ENCODE measurements at regions not wholly inside any gene's neighbourhood (a gene's known extent, or its start where the extent isn't known, plus 50 kb on each side); places are given as distances from the start of the nearest gene placed in this dataset.

DNA sequence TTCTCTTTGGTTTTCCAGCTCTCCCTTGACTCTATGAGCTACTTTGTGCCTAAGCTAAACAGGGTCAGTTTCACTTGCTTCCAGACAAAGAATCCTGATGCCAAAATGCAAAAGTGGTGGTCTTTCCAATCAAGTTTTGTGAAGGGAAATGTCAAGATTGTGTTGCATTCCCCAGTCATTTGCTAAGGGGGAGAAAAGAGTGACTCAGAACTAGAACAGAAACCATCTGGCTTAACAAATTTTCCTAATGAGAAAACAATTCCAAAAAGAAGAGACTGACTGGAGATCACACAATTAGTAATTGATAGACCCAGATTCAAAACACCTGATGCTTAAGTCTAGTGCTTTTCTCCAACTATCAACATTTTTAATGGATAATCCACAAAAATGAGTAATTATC lies 235.1 kb upstream of the DIO2 start:
- peak; percentile 26 for DNase-seq

DNA sequence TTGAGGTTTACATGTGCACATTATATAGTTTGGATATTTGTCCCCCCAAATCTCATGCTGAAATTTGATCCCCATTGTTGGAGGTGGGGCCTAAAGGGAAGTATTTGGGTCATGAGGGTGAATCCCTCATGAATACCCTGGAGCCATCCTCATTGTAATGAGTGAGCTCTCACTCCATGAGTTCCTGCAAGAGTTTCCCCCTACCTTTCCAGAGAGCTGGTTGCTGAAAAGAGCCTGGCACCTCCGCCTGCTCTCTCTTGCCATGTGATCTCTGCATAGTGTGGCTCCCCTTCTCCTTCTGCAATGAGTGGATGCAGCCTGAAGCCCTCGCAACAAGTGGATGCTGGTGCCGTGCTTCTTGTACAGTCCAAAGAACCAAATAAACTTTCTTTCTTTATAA lies 234.3 kb upstream of the DIO2 start:
- DNase-seq, result no peak

DNA sequence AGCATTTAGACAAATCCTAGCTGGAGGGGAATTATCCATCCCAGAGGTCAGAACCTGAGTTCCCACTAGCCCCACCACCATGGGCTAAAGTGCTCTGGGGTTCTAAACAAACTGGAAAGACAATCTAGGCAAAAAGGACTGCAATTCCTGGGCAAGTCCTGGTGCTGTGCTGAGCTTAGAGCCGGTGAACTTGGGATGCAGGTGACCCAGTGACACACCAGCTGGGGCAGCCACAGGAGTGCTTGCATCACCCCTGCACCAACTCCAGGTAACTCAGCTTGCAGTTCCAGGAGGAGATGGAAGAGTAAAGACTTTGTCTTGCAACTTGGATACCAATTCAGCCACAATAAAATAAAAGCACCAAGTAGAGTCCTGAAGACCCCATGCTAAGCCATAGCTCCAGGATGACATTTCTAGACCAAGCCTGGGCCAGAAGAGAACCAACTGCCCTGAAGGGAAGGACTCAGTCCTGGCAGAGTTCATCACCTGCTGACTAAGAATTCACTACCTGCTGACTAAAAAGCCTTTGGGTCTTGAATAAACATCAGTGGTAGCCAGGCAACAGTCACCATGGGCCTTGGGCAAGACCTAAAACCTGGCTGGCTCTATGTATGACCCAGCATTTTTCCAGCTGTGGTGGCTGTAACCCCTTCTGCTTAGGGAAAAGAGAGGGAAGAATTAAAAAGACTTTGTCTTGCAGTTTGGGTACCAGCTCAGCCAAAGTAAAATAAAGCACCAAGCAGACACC lies 223.4 kb upstream of the DIO2 start:
- no peak for DNase-seq

DNA sequence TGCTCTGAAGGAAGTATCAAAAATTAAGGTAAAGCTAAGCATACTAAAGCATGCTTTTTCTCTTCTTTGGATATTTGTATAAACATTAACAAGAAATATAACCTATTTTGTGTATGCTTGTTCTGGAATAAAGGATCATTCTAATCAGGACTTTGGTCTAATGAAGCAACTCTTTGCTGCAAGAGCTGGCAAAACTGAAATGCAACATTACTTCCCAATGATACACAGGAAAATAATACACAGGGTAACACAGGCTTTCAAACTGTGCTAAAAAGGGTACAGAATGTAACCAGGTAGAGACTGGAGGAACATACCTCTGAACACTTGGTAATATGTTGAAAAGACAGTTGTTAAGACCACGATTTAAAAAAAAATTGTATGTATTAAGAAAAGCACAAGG lies 222.5 kb upstream of the DIO2 start:
- DNase-seq, result no peak

DNA sequence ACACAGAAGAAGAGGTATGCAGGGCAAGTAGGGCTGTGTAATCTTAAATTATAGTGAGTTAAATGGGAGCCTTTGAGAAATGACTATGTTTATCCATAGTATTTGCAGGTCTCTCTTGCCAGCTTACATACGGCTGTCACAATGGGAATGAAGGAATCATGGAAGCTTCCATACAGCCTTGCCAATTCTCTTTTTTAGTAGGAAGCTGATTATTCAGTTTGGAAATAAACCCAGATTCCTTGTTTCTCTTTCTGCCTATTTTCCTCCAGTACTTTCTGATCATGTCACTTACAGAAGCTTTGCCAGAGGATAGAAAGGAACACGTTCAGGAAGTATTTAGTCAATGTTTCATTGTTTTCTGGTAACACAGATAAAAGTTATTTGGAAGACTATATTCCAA lies 217.4 kb upstream of the DIO2 start:
- DNase-seq, result no peak

DNA sequence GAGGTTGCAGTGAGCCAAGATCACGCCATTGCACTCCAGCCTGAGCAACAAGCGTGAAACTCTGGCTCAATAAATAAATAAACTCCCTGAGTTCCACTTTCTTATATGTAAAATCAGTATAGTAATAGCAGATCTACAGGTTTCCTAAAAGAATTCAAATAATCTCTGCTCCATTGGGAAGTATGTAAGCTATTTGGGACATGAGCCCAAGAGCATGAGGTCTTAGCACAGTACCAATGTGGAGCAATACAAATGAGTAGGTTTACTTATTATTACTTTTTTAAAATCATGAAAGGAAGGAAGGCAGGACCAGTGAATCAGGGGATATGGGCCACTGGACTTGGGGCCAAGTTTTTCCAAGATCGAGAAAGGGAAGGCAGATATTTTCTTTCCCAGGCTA lies 216.9 kb upstream of the DIO2 start:
- DNase-seq, result peak; percentile 74

DNA sequence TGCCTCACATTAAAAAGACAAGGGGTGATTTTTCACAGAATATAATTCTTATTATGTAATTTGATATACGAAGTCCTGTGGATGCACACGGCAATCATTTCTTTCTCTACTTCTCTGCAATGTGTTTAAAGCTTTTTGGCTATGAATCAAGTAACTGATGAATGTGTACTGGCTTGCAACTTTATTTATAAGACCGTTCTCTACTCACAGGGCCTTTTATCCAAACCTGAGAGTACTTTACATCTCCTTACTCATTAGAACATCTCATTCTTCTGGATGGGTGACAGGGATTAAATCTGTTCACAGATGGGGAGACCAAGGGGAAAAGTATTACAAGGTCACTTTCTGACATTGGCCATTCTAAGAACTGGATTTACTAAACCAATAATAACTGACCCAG lies 215.8 kb upstream of the DIO2 start:
- peak; percentile 66 for DNase-seq

DNA sequence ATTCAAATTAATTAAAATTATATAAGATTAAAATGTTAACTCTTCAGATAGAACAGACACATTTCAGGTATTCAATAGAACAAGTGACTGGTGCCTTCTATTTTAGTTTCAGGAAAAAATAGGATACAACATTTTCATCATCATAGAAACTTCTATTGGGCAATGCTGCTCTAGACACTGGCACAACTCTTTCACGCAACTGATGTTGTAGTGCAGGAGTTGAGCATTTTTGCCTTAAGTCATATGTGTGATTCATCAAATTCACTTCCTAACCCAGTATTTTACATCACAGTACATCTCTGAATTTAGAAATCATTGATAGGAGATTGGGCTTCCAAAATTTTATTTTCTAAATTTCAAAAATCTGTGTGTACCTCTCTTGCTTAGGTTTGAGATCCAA lies 215.4 kb upstream of the DIO2 start:
- DNase-seq, result peak; percentile 25

DNA sequence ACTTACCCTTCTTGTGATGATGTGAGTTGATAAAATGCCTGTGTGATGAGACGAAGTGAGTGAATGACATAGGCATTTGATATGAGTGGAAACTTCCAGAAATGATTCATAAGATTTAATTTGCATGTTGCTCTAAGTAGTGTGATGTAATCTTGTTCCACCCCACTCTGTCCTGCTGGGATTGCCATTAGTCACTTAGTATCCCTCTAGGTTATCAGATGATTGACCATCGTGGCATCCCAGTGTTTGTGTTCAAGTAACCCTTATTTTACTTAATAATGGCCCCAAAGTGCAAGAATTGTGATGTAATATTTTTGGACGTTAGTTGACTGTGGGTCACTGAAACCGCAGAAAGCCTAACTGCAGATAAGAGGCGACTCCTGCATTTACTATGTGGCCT lies 214.4 kb upstream of the DIO2 start:
- peak; percentile 92 for DNase-seq

DNA sequence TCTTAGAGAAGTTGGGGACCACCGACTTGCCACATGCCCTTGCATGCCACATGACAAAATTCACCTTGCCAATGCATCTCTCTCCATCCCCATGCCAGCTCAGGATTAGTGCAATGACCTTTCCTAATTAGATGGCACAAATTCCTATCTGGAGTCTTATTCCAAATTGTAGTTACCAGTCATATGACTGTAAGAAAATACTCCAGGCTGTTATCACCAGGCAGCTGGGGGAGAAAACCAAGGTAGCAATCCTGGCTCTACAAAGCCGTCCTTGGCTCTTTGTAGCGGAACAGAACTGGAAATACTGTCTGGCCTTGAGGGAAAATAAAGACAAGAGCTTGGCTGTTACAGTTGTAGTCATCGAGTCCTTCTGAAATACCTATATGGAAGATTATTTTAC lies 208.5 kb upstream of the DIO2 start:
- no peak for DNase-seq

DNA sequence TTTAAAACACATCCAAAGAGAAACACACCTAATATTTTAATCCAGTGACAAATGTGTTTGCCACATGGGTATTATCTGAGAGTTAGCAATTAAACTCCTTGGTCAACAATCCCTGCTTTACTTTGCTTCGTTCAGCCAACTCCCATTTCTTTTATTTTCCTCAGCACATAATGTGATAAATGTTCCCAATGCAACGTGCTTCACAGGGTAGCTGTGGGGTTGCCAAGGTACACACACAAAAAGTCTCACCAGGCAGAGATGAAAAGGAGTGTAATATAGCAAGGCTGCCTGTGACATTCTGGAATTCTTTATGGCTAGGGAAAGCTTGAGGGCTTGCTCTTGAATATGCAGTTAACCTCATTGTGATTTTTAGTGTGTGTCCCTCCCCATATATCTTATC lies 208.0 kb upstream of the DIO2 start:
- no peak for DNase-seq

DNA sequence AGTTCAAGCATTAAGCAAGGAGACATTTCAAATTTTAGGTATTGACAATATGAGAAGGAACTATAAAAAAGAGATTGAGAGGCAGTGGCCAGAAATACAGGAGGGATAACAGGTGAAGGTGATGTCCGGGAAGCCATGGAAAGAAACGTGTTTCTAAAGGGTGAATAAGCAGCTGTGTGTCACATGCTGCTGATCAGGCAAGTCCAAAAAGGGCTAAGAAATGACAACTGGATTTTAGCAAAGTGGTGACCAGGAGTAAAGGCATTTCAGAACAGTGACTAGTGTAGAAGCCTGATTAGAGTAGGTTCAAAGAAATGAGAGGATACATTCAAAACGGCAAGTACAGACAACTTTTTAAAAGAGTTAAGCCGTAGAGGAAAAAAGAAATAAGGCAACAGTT lies 204.3 kb upstream of the DIO2 start:
- no peak for DNase-seq

DNA sequence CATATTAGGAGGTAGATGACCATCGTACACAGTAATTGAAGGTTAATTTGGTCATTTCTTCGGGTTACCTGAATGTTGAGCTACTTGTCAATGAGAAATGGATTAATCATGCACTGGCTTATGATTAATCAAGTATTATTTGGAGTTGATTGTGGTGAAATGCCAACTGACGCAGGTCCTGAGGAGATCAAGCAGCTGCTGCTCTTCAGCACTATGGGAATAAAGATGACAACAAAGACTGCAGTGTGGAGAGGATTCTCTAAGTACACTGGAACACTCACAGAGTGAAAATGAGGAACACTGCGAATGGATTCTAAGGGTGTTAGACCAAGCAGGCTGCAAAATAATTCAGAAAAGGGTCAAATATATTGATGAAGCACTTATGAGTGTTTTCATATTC lies 202.8 kb upstream of the DIO2 start:
- DNase-seq, result no peak

DNA sequence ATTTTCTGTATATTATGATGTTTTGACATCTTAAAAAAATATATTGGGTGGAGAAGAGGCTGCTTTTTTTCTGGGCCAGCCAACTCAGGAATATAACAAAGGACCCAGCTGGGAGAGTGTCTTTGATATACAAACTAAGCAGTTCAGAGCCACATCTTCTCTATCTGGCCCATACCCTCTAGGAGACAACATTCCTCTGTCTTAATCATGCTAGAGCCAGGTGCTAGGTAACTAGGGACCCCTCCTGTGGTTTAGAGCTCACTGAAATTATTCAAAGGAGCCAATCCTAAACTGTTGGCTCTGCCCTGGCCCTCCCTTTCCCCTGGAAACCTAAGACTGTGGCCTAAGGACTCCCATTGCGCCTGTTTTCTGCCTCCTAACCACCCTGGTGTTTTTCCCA lies 193.1 kb upstream of the DIO2 start:
- DNase-seq, result no peak

DNA sequence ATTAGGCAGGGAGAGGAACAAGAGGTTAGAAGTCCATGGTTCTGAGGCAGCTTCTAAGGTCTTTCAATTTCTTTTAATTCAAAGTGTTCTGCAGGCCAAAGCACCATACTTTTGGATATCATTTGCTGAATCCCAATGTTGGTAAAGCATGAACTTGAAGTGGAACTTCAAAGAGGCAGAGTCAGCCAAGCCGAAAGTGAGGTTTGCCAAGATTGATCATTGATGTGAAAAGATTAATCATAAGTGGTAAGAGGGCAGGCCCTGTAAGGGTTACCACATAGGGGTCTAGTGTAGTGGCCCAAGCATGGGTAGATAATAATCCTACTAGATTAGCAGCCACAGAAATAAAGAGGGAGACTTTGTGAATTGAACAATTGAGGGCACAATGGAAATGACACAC lies 191.7 kb upstream of the DIO2 start:
- no peak for DNase-seq

DNA sequence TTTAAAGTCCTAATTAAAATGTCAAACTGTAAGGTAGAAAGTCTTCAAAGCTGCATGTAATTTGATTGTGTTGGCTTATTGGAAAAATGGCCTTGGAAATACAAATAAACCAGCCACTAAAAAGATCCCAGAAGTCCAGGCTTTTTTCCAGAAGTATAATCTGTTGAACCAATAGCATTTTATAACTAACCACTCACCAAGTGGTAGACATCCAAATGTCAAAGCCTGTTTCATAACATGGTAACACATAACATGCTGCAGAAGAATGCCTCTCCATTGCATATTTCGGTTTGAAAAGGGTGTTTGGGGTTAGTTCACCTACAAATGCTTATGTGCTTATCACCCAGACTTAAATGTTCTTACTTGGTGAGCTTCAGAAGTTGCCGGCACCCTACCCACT lies 183.7 kb upstream of the DIO2 start:
- peak; percentile 21 for DNase-seq

DNA sequence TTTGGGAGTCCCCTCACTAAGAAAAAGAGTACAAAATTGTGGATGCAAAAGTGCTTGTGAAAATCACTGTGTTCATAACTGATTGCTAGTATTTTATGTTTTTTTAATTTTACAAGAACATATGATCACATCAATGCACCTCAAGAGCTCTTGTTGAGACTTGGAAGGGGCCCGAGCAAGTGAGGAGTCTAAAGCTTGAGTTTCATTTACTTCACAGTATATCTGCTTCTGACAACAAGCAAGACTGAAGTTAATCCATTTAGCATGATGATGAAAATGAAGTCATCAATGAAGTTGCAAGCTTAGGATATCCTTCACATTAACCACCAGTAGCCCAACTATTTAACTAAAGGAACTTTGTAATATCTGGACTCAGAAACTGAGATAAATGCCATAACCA lies 182.5 kb upstream of the DIO2 start:
- DNase-seq, result no peak

DNA sequence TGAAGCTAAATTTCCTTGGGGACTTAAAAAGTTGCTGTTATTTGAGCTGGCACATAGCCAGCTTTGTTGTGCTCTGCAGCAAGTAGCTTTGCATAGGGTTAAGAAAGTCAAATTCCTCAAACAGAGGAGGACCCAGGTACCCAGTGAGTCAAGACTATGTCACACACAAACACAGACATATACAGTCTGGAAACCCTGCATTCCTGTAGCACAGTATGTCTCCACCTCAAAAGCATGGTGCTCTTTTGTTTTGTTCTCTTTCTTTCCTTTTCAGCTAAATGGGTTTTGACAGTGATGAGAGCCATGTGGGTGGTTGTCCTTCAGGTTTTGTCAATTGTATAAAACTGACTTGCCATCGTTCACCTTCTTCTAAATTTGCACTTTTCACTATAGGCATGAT lies 179.6 kb upstream of the DIO2 start:
- peak; percentile 88 for DNase-seq

DNA sequence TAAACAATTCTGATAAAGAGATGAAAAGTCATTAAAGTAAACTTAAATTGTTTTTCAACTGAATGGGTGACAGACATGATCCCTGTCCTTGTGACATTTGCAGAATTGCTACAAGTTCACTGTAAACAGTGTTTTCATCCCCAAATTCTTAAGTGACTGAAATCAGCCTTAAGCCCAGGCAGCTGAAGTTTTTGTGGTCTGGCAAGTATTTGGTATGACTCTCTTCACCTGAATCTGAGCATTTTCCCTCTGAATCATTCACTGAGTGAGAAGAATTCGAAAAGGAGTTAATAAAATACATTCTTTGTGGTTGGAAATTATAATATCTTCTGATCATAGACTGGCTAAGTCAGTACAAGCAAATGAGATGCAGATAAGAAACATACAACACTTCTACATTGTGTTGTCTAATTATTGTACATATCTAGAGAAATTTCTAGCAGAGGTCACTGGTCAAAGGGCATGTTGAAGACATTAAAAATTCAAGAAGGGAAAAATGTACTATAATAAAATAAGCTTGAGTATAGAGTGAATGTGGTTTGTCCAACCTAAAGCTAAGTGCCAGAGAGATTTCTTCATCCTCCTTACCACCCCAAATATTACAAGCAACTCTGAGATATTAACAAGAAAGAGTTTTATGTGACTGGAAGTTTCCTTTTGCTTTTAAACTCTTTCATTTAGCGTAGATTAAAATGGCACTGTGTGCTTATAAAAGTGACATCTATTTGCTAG lies 177.8 kb upstream of the DIO2 start:
- peak; percentile 96 for DNase-seq

DNA sequence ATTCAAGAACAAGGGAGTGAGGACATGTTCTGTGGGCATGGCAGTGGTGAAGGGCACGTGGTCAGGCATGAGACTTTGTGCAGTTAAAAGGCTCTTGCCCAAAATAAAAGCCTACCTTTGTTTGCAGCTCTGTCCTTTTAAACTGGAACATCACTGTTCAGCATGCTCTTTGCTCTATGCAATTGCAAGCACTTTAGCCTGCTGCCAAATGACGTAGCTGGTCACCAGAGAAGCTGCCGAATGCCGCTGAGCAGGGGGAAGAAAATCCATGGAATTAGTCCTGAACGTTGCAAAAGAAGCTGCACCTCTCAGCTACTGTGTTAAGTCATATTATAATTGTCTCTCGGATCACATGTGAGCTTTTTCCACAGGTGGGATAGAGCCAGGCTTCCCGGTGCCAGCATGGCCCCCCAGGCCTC lies 176.3 kb upstream of the DIO2 start:
- peak; percentile 21 for DNase-seq

DNA sequence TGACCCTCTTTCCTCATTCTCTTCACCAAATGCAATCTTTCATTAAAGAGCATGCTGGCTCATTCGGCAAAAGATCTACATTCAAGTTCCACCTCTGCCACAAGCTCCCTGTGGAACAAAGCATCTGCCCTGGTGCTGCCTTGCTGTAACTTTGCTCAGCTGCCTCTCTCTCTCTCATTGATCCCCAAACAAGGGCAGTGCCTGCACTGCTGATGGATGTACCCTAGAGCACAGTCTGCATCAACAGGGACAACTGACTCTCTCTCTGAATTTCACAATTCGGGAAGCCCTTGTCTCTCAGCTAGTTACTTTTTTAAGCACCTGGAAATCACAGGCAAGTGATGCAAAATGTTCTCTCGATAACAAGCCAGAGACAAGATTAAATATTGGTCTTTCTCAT lies 174.0 kb upstream of the DIO2 start:
- no peak for DNase-seq

DNA sequence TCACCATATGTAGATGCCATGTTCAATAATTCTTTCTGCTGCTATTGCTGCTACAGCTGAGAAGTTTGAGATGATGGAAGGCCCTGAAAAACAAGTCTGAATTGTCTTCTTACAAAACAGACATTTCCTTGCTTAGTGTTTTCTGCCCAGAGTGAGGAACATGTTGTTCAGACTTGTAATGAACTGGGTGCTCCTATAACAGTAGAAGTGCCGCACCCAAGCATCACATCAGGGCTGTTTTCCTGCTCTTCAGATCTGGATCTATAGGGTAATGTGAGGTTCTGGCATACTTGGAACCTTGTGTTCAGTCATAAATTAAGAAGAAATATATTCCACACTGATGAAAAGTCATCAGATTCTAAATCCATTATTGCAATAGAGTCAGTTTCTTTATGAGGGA lies 171.9 kb upstream of the DIO2 start:
- DNase-seq, result no peak

DNA sequence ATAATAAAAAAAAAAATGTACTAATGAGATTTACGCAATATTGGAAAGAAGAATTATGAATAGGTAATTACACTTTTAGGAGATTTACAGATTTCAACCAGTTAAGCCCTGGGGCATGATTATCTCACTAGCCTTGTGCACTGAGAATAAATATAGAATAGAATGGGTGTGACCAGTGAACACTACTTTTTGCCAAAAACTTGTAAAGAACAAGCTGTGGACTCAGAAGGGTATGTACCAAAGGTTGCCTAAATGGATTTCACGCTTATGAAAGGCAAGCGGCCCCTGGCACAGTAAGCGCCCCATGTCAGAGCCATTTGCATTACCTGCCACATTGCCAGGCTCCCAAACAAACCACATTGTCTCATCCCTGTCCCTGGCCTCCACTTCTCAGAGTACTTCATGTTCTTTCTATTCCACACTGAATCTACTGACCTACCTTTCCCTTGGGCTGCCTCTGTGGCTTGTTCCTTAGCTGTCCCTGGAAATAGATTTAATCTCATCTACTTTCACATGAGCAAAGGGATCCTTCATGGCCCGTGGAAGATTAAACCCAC lies 170.6 kb upstream of the DIO2 start:
- DNase-seq, result no peak

DNA sequence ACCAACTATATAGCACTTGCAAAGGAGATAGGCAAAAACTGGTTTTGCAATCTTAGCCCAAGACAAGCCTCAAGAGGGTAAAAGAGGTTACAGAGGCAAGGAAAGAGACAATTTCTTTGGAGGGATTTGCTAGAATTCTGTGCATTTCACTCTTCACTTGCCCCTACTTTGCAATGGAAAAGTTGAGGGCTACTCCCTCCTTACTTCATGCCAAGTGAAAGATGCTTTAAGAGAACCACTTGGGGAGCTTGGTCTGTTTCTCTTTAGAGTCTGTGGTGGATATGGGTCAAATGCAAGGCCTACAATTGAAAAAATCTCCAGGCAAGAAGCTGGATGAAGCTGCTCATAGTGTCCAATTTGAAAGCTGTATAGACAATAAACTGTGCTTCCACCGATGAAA lies 167.7 kb upstream of the DIO2 start:
- DNase-seq, result no peak

All from fibroblast of upper back skin (primary cell).